ENCODE measurements at regions not wholly inside any gene's neighbourhood (a gene's known extent, or its start where the extent isn't known, plus 50 kb on each side); places are given as distances from the start of the nearest gene placed in this dataset.

- H3K27ac Mint-ChIP-seq: no peak overlapping the region
- peaks cover 0 to 3% (median 0%) of the 10 kb centered on the region in 8 donors for H3K9me3 Mint-ChIP-seq
- Histone ChIP-seq H3K27ac (ENCODE audit: low read depth, low read length) (no peak overlapping the region), H3K4me1 (ENCODE audit: insufficient read depth, low read length) (no peaks in the 10 kb centered on the region), H3K36me3 (ENCODE audit: insufficient read depth, low read length) (no peaks in the 10 kb centered on the region), H3K27me3 (ENCODE audit: insufficient read depth, low read length) (no peaks in the 10 kb centered on the region), H3K4me3 (ENCODE audit: low read length in 2 of 2) (no peak overlapping the region), H3K9me3 (ENCODE audit: control insufficient read depth in 1 of 2, low read length in 2 of 2) (no peaks in the 10 kb centered on the region)
- H3K27me3 Mint-ChIP-seq: no peaks in the 10 kb centered on the region
- H3K4me1 Mint-ChIP-seq: no peaks in the 10 kb centered on the region
- H3K4me3 Mint-ChIP-seq: no peak overlapping the region
- ChIA-PET CTCF (ENCODE audit: partially characterized antibody) (no interaction called here), POLR2A (ENCODE audit: partially characterized antibody) (no interaction called here)
- no peak for DNase-seq
- intact Hi-C loops (cut with micrococcal nuclease): no loop called here
- H3K36me3 Mint-ChIP-seq: no peaks in the 10 kb centered on the region
Observed at GRCh38 chr13:76132532-76132931, 496.4 kb downstream of the LMO7 start.

DNA sequence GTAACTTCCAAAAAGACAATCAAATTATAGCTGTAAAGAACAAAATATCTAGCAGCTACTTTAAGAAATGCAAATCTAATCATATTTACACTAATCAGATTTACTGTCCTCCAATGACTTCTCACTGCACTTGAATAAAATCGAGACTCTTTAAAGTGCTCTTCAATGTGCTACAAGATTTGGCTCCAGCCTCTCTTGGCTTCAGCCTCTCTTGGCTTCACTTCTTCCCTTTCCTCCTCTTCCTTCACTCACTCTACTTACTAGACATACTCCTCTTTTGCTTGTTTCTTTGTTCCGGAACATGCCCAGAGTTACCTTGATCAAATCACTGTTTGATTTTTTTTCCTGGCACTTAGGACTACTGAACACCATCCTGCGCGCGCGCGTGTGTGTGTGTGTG lies 495.4 kb downstream of the LMO7 start:
- intact Hi-C loops (cut with micrococcal nuclease): no loop called here
- Histone ChIP-seq H3K4me3 (ENCODE audit: low read length in 2 of 2) (no peak overlapping the region), H3K4me1 (ENCODE audit: insufficient read depth, low read length) (no peaks in the 10 kb centered on the region), H3K27ac (ENCODE audit: low read depth, low read length) (no peak overlapping the region), H3K36me3 (ENCODE audit: insufficient read depth, low read length) (no peaks in the 10 kb centered on the region), H3K27me3 (ENCODE audit: insufficient read depth, low read length) (no peaks in the 10 kb centered on the region), H3K9me3 (ENCODE audit: control insufficient read depth in 1 of 2, low read length in 2 of 2) (no peaks in the 10 kb centered on the region)
- ChIA-PET POLR2A (ENCODE audit: partially characterized antibody) (no interaction called here), CTCF (ENCODE audit: partially characterized antibody) (no interaction called here)
- no peak for DNase-seq
- Mint-ChIP-seq H3K27me3 (no peaks in the 10 kb centered on the region), H3K9me3 (peaks cover 0 to 2% (median 0%) of the 10 kb centered on the region in 8 donors), H3K27ac (no peak overlapping the region), H3K4me1 (no peaks in the 10 kb centered on the region), H3K4me3 (no peak overlapping the region), H3K36me3 (no peaks in the 10 kb centered on the region)

GRCh38 chr13:76129305-76130000 lies 493.3 kb downstream of the LMO7 start:
- H3K27me3 ChIP-seq (ENCODE audit: insufficient read depth, low read length): no peaks in the 10 kb centered on the region
- Mint-ChIP-seq H3K27ac (no peak overlapping the region), H3K36me3 (no peaks in the 10 kb centered on the region), H3K9me3 (peaks cover 0 to 14% (median 9%) of the 10 kb centered on the region in 8 donors), H3K4me1 (no peaks in the 10 kb centered on the region), H3K27me3 (no peaks in the 10 kb centered on the region), H3K4me3 (no peak overlapping the region)
- H3K4me3 ChIP-seq (ENCODE audit: low read length in 2 of 2): no peak overlapping the region
- H3K9me3 ChIP-seq (ENCODE audit: control insufficient read depth in 1 of 2, low read length in 2 of 2): peaks cover 0 to under 1% of the 10 kb centered on the region in 2 donors
- no peak overlapping the region for H3K27ac ChIP-seq (ENCODE audit: low read depth, low read length)
- intact Hi-C loops (cut with micrococcal nuclease): no loop called here
- POLR2A ChIA-PET (ENCODE audit: partially characterized antibody): no interaction called here
- CTCF ChIA-PET (ENCODE audit: partially characterized antibody): no interaction called here
- H3K36me3 ChIP-seq (ENCODE audit: insufficient read depth, low read length): no peaks in the 10 kb centered on the region
- no peaks in the 10 kb centered on the region for H3K4me1 ChIP-seq (ENCODE audit: insufficient read depth, low read length)
- no peak for DNase-seq

DNA sequence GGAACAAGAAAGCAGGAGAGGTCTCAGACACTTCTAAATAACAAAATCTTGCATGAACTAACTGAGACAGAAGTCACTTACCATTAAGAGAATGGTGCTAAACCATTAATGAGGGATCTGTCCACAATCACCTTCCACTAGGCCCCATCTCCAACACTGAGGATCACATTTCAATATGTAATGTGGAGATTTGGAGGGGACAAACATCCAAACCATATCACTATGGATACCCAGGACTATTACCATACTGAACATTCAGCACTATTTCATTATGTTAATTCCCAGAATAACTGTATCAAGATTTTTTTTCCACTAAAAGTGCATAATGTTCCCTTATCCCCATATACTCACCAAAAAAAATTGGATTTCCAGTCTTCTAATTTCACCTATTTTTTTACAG lies 491.8 kb downstream of the LMO7 start:
- no peak for DNase-seq
- CTCF ChIA-PET (ENCODE audit: partially characterized antibody): no interaction called here
- intact Hi-C loops (cut with micrococcal nuclease): no loop called here
- H3K27me3 Mint-ChIP-seq: no peaks in the 10 kb centered on the region
- no peak overlapping the region for H3K4me3 Mint-ChIP-seq
- H3K27ac ChIP-seq (ENCODE audit: low read depth, low read length): no peak overlapping the region
- no peaks in the 10 kb centered on the region for H3K27me3 ChIP-seq (ENCODE audit: insufficient read depth, low read length)
- H3K4me1 Mint-ChIP-seq: no peaks in the 10 kb centered on the region
- peaks cover 0 to 7% of the 10 kb centered on the region in 2 donors for H3K9me3 ChIP-seq (ENCODE audit: control insufficient read depth in 1 of 2, low read length in 2 of 2)
- no peaks in the 10 kb centered on the region for H3K36me3 ChIP-seq (ENCODE audit: insufficient read depth, low read length)
- no peak overlapping the region for H3K4me3 ChIP-seq (ENCODE audit: low read length in 2 of 2)
- no peaks in the 10 kb centered on the region for H3K36me3 Mint-ChIP-seq
- H3K4me1 ChIP-seq (ENCODE audit: insufficient read depth, low read length): no peaks in the 10 kb centered on the region
- peaks cover 0 to 26% (median 20%) of the 10 kb centered on the region in 8 donors for H3K9me3 Mint-ChIP-seq
- H3K27ac Mint-ChIP-seq: no peak overlapping the region
- POLR2A ChIA-PET (ENCODE audit: partially characterized antibody): no interaction called here

DNA sequence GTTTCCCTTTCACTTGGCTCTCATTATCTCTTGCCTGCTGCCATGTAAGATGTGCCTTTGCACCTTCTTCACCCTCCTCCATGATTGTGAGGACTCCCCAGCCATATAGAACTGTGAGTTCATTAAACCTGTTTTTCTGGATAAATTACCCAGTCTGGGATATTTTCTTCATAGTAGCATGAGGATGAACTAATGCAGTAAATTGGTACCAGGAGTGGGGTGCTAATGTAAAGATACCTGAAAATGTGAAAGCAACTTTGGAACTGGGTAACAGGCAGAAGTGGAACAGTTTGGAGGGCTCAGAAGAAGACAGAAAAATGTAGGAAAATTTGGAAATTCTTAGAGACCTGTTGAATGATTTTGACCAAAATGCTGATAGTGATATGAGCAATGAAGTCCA lies 487.4 kb downstream of the LMO7 start:
- intact Hi-C loops (cut with micrococcal nuclease): no loop called here
- Histone ChIP-seq H3K4me3 (ENCODE audit: low read length in 2 of 2) (no peak overlapping the region), H3K36me3 (ENCODE audit: insufficient read depth, low read length) (no peaks in the 10 kb centered on the region), H3K27me3 (ENCODE audit: insufficient read depth, low read length) (no peaks in the 10 kb centered on the region), H3K27ac (ENCODE audit: low read depth, low read length) (no peak overlapping the region), H3K4me1 (ENCODE audit: insufficient read depth, low read length) (no peaks in the 10 kb centered on the region), H3K9me3 (ENCODE audit: control insufficient read depth in 1 of 2, low read length in 2 of 2) (peaks cover 0 to 7% of the 10 kb centered on the region in 2 donors)
- H3K4me1 Mint-ChIP-seq: no peaks in the 10 kb centered on the region
- no peaks in the 10 kb centered on the region for H3K36me3 Mint-ChIP-seq
- no peak for DNase-seq
- POLR2A ChIA-PET (ENCODE audit: partially characterized antibody): no interaction called here
- H3K9me3 Mint-ChIP-seq: peaks cover 3 to 50% (median 32%) of the 10 kb centered on the region in 8 donors
- CTCF ChIA-PET (ENCODE audit: partially characterized antibody): no interaction called here
- H3K27ac Mint-ChIP-seq: no peak overlapping the region
- H3K27me3 Mint-ChIP-seq: no peaks in the 10 kb centered on the region
- no peak overlapping the region for H3K4me3 Mint-ChIP-seq

GRCh38 chr13:76116751-76117360 lies 480.7 kb downstream of the LMO7 start:
- no peak overlapping the region for H3K4me3 ChIP-seq (ENCODE audit: low read length in 2 of 2)
- H3K9me3 Mint-ChIP-seq: peaks cover 4 to 19% (median 11%) of the 10 kb centered on the region in 8 donors
- intact Hi-C loops (cut with micrococcal nuclease): no loop called here
- no peaks in the 10 kb centered on the region for H3K27me3 Mint-ChIP-seq
- POLR2A ChIA-PET (ENCODE audit: partially characterized antibody): no interaction called here
- H3K27me3 ChIP-seq (ENCODE audit: insufficient read depth, low read length): no peaks in the 10 kb centered on the region
- no peak overlapping the region for H3K4me3 Mint-ChIP-seq
- H3K9me3 ChIP-seq (ENCODE audit: control insufficient read depth in 1 of 2, low read length in 2 of 2): no peaks in the 10 kb centered on the region
- H3K4me1 Mint-ChIP-seq: no peaks in the 10 kb centered on the region
- no peak overlapping the region for H3K27ac ChIP-seq (ENCODE audit: low read depth, low read length)
- H3K36me3 ChIP-seq (ENCODE audit: insufficient read depth, low read length): no peaks in the 10 kb centered on the region
- H3K27ac Mint-ChIP-seq: no peak overlapping the region
- H3K4me1 ChIP-seq (ENCODE audit: insufficient read depth, low read length): no peaks in the 10 kb centered on the region
- DNase-seq: no peak
- H3K36me3 Mint-ChIP-seq: no peaks in the 10 kb centered on the region
- CTCF ChIA-PET (ENCODE audit: partially characterized antibody): no interaction called here

DNA sequence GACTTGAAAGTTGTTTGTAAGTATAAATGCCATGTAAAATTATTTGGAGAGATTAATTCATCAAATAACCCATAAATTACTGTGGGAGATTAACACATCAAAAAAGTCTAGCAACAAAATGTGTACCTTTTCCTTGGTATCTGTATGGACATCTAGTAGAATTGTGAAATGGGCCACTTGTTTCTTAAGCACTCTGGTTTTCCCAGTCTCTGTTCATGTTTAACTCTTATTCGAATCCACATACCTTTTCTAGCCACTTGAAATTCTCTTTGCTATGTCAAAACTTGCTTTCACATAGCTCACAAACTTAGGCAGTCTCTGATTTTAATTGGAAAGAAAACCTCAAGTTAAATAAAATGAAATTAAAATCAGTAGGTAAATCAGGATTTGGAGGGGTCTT lies 470.6 kb downstream of the LMO7 start:
- Mint-ChIP-seq H3K27ac (no peak overlapping the region), H3K9me3 (peaks cover 0 to 10% (median 3%) of the 10 kb centered on the region in 8 donors), H3K4me1 (no peaks in the 10 kb centered on the region), H3K27me3 (no peaks in the 10 kb centered on the region), H3K36me3 (no peaks in the 10 kb centered on the region), H3K4me3 (no peak overlapping the region)
- DNase-seq: no peak
- ChIA-PET CTCF (ENCODE audit: partially characterized antibody) (no interaction called here), POLR2A (ENCODE audit: partially characterized antibody) (no interaction called here)
- H3K9me3 ChIP-seq (ENCODE audit: control insufficient read depth in 1 of 2, low read length in 2 of 2): no peaks in the 10 kb centered on the region
- no peaks in the 10 kb centered on the region for H3K27me3 ChIP-seq (ENCODE audit: insufficient read depth, low read length)
- H3K36me3 ChIP-seq (ENCODE audit: insufficient read depth, low read length): no peaks in the 10 kb centered on the region
- H3K27ac ChIP-seq (ENCODE audit: low read depth, low read length): no peak overlapping the region
- intact Hi-C loops (cut with micrococcal nuclease): no loop called here
- no peaks in the 10 kb centered on the region for H3K4me1 ChIP-seq (ENCODE audit: insufficient read depth, low read length)
- no peak overlapping the region for H3K4me3 ChIP-seq (ENCODE audit: low read length in 2 of 2)
